GM18499 (cell line): ENCODE measurements at regions not wholly inside any gene's neighbourhood (a gene's known extent, or its start where the extent isn't known, plus 50 kb on each side); places are given as distances from the start of the nearest gene placed in this dataset.

ENCODE experiments used
- ATAC-seq: cut with Tn5 transposase; IDR thresholded peaks from one replicate; pipeline ENCODE4 v1.9.1; 2021; ENCODE audit warnings: moderate number of reproducible peaks; ENCODE audit not compliant: insufficient read depth, unreplicated experiment

DNA sequence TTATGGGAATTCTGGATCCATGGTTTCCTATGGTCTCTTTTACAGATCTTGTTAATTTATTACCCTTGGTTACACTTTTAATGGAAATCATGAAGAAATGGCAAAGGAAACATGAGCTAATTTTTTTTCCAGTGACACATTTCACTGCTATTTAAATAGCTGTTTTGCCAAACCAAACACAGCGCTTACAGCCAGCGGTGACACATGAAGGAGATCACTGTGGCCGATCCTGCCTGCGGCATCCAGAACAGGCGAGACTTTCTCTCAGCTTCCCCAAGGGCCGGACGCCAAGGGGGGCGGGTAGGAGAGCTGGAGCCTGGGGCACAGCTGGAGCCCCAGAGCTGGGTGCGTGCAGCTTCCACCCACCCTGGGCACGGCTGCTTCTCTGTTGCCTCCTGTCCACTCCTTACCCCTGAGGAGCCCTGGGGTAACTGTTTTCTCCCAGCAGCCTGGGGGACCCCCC, 81.4 kb upstream of the PKDCC start:
- no peak for ATAC-seq

DNA sequence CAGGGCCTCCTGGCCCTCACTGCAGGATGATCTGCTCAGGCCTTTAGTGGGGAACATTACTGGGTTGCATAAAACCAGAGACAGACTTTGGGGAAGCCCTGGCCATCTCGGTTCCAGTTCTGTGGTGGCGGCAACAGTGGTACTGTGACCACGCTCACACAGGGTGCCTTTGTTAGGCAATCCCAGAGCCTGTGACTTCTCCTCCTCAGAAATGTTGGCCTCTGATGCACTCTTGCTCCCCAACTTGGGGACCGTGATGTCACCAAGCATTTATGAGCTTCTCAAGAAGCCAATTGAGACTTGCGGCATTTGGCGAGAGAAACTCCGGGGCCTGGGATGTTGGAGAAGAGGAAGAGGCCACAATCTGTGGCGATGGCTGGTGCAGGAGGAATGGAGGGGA, 80.9 kb upstream of the PKDCC start:
- ATAC-seq = no peak

DNA sequence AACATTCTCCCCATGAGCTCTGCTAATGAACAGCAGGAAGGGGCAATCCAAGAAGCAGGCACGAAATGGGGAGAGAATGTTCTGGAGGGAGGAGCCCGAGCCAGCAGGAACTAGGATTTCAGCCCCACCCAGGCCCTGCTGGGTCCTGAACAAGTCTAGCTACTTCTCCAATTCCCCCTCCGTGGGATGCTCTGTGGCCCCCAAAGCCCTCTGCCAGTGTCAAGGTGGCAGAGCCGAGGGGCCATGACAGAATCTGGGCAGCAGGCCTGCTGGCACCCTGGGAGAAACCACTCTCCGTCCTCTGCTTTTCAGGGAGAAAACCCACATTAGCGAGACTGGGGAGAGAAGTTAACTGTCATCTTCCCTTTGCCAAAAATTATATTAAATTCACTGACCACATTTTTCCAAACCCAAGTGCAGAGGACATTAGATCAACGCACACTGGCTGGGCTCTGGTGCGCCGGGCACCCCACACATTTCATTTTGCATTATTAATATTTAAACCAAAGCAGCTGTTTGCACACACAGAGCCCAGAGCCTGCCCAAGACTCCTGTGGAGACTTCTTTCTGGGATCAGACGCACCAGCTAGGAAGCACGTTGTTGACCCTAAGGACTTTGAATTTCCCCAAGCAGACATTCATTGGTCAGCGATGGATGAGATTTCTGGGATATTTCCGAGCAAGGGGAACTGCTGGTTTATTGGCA, 80.2 kb upstream of the PKDCC start:
- no peak for ATAC-seq

DNA sequence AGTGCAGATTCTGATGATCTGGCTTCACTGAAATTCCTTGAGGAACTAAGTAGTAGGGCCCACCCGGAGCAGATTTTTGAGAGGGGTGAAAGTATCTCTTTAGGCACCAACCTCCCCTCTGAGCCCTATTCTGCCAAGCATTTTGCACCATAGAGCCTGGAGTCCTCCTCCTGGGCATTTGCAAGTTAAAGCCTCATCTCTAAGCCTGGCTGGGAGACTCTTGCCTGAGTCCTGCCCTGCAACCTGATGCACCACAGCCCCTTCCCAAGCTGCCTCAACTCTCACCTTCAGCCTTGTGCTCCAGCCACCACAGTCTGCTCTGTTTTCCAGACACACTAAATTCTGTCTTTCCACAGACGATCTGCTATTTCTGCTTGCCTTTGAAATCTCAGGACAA, 79.6 kb upstream of the PKDCC start:
- ATAC-seq = no peak

DNA sequence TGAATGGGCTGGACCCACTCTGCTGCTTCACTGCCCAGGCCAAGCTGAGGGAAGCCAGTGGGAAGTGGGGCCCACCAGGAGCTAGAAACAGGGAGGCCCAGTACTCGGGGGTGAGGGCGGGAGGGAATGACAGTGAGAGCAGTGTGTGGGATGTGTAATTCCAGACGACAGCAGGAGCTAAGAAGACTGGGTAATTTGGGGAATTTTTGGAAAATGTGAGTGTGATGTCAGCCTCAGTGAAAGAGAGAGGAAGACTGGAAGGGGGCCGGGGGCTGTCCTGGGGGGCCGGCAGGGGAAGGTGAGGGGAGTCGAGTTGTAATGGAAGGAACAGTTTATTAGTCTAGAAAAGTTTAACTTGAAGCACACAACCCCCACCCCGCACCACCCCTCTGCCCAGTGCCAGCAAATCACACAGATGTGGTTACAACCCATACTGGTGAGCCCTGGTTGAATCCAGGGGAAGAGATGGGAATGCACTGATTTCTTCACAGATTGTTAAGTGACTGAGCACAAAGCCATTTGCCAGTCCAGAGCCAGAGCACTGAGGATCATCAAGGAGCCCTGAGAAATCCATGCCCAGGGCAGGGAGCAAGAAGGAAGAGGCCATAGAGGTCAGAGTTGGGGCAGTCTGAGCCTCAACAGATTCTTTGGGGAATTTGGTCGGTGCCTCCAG, 76.7 kb upstream of the PKDCC start:
- no peak for ATAC-seq

DNA sequence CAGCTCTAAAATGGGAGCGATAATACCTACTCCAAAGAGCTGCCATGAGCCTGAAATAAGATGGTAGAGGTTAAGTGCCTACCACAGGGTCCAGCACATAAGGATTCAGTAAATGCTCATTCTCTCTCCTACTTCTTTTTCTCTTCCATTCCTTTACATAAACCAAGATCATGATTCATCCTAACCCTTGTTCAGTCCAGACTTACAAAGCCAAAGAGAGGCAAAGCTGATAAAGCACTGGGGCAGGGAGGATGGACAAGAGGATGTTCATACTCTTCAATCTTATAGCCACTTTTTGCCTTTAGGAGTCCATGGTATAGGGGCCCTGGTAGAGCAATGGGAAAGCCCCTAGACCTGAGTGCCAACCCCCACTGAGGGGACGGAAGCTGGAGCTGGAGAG, 75.6 kb upstream of the PKDCC start:
- ATAC-seq = no peak

DNA sequence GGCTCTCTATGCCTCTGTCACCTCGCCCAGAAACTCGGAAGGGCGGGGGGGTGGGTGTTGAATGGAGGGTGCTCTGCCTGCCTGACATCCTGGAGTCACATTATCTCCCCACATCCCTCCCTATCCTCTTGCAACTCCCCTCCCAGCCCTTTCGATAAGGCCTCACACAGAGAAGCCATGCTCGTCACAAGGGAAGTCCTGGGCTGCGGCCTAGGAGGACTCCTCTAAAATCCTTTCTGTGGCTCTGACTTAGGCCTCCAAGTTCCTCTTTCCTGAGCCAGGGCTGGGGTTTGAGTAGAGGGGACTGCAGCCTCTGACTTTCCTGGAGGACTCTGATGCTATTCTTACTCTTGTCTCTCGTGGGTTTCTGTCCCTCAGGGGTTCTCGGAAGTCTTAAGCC, 75.0 kb upstream of the PKDCC start:
- ATAC-seq = no peak

DNA sequence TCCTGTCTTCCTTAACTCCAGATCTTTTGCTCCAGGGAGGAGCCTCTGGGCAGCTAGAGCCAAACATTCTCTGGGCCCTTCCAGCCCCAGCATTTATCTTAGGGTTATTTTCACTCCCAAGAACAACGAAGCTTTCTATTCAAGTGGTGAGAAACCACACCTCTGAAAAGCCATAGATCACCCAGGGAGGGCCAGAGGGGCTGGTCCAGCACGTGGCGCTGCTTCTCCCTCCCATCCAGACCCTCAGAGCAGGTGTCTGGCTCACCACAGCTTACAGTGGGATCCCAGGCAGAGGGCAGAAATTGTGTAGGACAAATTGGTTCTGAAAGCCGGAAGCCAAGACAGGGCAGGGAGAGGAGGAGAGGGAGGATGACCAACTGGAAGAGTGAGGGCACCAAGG, 74.0 kb upstream of the PKDCC start:
- ATAC-seq = no peak

DNA sequence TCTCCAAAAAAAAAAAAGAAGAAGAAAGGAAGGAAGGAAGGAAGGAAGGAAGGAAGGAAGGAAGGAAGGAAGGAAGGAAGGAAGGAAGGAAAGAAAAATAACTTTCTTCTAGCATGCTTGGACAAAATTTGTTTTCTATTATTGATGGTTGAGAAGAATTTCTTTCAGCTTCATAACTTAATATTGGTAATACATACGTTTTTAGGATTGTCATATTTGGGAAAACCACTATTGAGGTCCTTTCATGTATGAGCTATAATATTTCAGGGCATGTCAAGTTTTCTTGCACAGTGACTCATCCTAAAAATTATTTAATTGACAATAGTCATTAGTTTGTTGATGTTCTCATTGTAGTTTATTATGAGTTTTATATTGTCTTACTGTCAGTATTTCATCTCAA, 66.4 kb upstream of the PKDCC start:
- ATAC-seq = no peak

DNA sequence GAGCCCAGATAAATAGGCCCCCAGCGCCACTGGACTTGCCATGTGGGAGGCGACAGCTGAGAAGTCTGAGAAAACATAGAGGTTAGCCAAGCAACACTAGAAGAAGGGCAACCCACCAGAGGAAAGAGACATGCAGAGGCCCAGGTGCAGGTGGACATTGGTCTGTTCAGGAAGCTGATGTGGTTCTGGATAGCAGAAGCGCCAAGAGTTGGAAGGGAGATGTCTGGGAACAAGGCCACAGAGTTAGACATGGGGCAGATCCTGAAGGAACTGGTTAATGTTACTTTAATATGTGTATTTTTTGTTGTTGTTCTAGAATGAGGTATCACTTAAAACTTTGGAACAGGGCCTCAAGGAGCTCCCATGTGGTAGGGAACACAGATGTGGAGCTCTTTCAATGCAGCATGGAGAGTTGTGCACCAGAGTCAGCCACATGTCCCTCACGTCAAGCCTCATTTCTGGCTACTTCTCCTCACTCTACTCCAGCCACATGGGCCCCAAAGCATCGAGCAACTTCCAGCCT, 62.2 kb upstream of the PKDCC start:
- no peak for ATAC-seq

DNA sequence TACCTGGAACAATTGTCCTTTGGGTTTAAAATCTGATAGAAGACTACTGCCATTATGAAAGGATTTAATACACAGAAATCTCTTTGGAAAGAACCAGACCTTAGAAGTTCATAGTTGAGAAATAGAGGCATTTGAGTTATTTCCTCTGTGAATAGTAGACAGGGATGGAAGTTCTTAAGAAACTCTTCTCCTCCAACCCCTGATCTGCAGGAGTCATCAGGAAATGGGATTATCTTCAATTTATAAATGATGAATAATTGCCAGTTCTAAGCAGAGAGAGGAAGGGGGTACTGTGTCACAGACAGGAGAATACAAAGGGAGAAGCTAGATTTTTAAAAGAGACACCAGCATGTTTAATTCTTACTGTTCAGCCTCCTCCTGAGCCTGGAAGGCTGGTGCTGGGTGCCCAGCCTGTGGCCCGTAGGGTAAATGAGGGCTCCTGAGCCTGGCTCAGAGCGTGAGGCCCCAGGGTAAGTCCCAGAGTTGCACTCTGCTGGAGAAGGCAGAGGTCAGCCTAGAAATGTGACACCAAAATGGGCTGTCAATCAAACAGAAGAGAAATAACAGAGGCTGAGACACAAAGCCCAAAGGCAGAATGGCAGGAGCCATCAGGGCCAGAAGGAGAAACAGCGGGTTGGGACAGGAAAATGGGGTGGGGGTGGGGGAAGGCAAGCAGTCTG, 58.2 kb upstream of the PKDCC start:
- no peak for ATAC-seq

DNA sequence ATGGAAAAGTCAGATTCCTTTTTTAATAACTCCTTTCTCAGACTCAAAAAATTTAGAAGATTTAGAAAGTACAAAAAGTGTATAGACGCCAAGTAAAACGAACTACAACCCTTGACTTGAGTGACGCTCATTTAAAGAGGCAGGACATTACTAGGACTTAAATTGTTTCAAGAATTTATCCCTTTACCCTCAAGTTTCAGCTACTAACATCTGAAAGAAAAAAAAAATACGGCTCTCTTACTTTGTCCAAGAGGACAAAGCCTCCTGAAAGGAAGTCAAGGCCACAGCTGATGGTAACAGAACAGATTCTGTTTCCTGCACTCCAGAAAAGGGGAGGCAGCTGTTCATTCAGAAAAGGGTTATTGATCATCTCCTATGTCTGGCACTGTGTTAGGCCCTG, 57.6 kb upstream of the PKDCC start:
- ATAC-seq = no peak

DNA sequence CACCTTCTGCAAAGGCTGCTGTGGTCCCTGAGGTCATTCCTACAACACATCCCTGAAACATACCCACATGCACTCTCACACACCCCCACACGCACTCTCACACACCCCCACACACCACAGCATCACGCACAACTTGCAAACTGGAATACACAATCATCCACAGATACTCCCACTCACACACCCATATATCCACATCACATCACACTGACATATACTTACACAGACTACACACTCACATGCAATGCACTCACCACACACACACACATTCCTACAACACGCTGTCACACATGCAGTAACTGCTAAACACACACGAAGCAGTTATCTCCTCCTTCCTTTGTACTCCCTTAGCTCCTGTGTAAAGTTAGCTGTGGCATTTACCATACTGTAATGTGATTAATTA, 57.1 kb upstream of the PKDCC start:
- no peak for ATAC-seq

DNA sequence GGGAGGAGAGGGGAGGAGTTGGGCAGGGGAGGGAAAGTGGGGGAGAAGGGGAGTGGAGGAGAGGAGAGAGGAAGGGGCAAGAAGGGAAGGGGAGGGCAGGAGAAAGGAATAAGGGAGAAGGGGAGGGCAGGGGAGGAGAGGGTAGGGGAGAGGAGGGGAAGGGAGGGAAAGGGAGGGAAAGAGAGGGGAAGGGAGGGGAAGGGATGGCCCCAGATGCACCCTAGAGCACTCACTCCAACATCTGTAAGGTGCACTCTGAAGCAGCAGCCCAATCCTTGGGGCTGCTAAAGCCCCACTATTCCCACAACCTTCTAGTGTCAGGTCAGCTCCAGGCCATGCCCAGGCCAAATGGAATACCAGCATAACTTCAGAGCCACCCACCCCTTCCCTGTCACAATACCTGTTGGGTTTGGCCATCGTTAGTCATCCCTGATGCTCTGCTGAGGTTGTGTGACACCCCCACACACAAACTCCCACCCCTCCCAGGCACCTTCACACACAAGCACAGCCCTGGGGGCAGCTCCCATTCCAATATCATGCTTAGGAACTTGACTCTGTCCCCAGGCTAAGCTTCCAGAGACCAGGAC, 55.7 kb upstream of the PKDCC start:
- ATAC-seq = no peak

DNA sequence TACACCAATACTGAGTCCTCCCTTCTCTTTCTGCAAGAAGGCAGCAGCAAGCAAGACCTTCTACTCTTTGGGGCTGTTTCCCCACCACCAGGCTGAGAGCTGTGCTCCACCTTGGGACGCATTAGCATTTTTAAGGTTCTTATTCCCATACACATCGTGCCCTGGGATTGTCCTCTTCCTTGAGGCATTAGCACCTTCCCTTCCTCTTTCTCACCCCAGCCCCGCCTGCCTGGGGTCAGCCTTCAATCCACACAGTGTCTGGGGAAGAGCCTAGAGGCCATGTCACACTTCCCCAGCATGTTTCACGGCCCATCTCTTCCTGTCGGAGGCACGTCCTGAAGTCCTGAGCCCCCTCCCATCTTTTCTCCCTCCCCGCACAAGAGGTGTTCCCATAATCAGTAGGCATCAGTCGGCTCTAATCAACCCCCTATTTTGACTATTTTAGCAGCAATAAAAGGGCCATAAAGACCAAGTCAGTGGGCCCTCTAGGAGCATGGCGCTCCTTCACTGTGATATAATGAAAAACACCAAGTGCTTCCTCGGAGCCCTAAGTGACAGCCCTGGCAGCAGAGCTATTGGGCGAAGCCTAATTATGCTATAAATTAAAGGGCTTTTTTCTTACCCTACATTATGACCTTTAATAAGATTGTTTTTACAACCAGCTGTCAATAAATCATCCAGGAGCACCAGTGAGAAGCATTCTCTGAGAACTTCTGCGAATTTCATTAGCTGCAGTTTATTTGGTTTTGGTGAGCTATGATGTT, 55.0 kb upstream of the PKDCC start:
- ATAC-seq = no peak

DNA sequence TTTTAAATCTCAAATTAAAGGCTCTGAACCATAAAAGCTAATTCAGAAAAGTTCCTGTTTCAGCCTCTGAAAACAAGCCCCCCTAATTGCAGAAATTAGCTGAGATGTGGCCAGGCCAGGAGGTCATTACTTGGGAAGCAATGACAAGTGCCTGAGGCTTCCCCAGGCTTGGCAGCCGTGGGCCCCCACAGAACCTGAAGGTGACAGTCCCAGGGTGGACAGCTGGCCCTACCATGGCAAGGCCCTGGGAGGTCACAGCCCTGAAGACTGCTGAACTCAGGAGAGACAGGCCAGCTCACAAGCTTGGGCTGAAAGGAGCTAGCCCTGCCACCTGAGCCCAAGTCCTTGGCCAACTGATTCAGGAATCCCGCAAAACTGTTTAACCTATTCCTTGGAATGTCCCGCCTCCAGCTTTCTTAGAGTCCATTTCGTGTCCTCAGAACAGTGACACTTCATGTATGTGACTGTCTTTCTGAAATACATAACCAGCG, 54.3 kb upstream of the PKDCC start:
- no peak for ATAC-seq

DNA sequence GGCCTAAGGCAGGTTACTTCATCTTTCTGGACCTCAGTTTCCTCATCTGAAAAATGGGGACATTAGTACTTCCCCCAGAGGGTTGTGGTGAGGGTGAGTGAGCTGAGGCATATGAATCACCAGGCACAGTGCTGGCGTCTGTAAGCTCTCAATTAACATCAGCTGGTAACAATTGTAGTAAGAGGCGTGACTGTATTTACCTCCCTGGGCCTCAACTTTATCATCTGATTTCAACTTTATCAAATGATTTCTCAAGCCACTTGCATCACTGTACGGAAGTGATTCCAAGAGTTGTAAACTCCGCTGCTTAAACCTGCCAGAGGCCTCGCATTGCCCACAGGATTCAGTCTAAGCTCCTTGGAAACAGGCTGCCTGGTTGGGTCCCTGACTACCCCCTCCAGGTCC, 53.6 kb upstream of the PKDCC start:
- no peak for ATAC-seq

DNA sequence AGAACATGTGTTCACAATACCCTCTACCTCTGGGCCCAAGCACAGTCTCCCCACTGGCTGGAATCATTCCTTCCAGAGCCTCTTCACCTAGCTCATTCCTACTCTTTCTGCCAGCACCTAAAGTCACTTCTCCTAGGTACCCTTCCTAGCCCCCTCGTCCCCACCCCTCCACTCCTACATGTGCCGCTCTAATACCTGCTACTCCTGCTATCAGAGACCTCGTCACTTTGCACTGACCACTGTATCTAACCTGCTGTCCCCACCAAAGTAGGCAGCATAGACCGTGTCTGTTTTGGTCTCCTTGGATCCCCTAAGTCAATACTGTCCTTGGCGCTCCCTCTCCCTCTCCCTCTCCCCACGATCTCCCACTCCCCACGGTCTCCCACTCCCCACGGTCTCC, 53.2 kb upstream of the PKDCC start:
- ATAC-seq = no peak

DNA sequence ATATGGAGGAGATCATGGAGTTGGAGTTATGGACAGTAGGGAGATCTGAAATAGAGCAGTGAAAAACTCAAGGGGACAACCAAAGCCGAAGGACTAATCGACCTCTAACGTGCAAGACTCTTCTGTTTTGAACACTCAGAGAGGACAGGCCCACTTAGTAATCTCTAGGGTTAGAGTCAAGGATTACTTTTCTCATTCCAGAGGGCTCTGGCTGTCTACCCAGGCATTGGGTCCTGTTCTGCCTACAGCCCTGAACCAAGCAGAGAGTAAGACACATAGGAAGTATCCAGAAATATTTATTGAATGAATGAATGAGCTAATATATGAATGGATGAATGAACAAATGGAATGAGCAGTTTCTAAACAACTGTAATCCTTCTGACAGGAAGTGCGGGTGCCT, 50.3 kb upstream of the PKDCC start:
- ATAC-seq = no peak
